DOHH2 (cell line): ENCODE measurements at regions not wholly inside any gene's neighbourhood (a gene's known extent, or its start where the extent isn't known, plus 50 kb on each side); places are given as distances from the start of the nearest gene placed in this dataset.

Experiments used
- H3F3A ChIP-seq: fragments of 200-600 bp; sonication (generic), shearing (Covaris generic); 2 replicates; pipeline ENCODE4 v1.6.0; 2016; ENCODE audit warnings: antibody characterized with exemption, mild to moderate bottlenecking; ENCODE audit not compliant: control insufficient read depth, insufficient read depth
- H3K27ac ChIP-seq: fragments of 200-600 bp; sonication (generic); 2 replicates; pipeline ENCODE4 v1.5.1; 2014; ENCODE audit warnings: low read depth, mild to moderate bottlenecking, low read length, moderate library complexity
- H3K27me3 ChIP-seq: fragments of 200-600 bp; sonication (generic); 2 replicates; pipeline ENCODE4 v1.6.1; 2014; ENCODE audit warnings: mild to moderate bottlenecking, low read length, mixed read lengths; ENCODE audit not compliant: control insufficient read depth
- H3K36me3 ChIP-seq: fragments of 200-600 bp; sonication (generic); 2 replicates; pipeline ENCODE4 v1.6.1; 2014; ENCODE audit warnings: mild to moderate bottlenecking, low read length, moderate library complexity, mixed read lengths; ENCODE audit not compliant: control insufficient read depth
- H3K4me1 ChIP-seq: fragments of 200-600 bp; sonication (generic); 2 replicates; pipeline ENCODE4 v1.6.1; 2014; ENCODE audit warnings: mild to moderate bottlenecking, low read length, mixed read lengths; ENCODE audit not compliant: control insufficient read depth
- H3K4me2 ChIP-seq: fragments of 200-600 bp; sonication (generic); 2 replicates; pipeline ENCODE4 v1.6.0; 2014; ENCODE audit warnings: mild to moderate bottlenecking, low read length, moderate library complexity
- H3K4me3 ChIP-seq: fragments of 200-600 bp; sonication (generic); 2 replicates; pipeline ENCODE4 v1.5.1; 2014; ENCODE audit warnings: mild to moderate bottlenecking, low read length, mixed read lengths
- H3K79me2 ChIP-seq: fragments of 200-600 bp; sonication (generic); 2 replicates; pipeline ENCODE4 v1.6.1; 2014; ENCODE audit warnings: mild to moderate bottlenecking, low read length, mixed read lengths; ENCODE audit not compliant: control insufficient read depth
- H3K9me2 ChIP-seq: fragments of 200-600 bp; sonication (generic); replicated peaks from 2 replicates; pipeline ENCODE4 v1.6.1; 2014; ENCODE audit warnings: mild to moderate bottlenecking, low read length, mixed read lengths; ENCODE audit not compliant: control insufficient read depth
- H3K9me3 ChIP-seq: fragments of 200-600 bp; sonication (generic); 2 replicates; pipeline ENCODE4 v1.6.1; 2014; ENCODE audit warnings: antibody characterized with exemption, low read length, mixed read lengths; ENCODE audit not compliant: control insufficient read depth, insufficient read depth
- H4K20me1 ChIP-seq: fragments of 200-600 bp; sonication (generic); 2 replicates; pipeline ENCODE4 v1.6.0; 2014; ENCODE audit warnings: low read depth, mild to moderate bottlenecking, antibody characterized with exemption, low read length, moderate library complexity; ENCODE audit not compliant: control insufficient read depth, insufficient read depth
- EZH2phosphoT487 ChIP-seq: fragments of 200-600 bp; sonication (generic); IDR thresholded peaks from 2 replicates; pipeline ENCODE4 v1.6.1; 2017; ENCODE audit warnings: borderline replicate concordance, mild to moderate bottlenecking, antibody characterized with exemption, low read length, moderate library complexity, mixed read lengths
- TF ChIP-seq, protein P1 (sequence below): fragments of 200-600 bp; sonication (generic); IDR thresholded peaks from one replicate; pipeline ENCODE4 v1.5.1; 2014; ENCODE audit warnings: antibody characterized with exemption, mild to moderate bottlenecking, low read depth, low read length; ENCODE audit not compliant: poor library complexity, severe bottlenecking

DNA sequence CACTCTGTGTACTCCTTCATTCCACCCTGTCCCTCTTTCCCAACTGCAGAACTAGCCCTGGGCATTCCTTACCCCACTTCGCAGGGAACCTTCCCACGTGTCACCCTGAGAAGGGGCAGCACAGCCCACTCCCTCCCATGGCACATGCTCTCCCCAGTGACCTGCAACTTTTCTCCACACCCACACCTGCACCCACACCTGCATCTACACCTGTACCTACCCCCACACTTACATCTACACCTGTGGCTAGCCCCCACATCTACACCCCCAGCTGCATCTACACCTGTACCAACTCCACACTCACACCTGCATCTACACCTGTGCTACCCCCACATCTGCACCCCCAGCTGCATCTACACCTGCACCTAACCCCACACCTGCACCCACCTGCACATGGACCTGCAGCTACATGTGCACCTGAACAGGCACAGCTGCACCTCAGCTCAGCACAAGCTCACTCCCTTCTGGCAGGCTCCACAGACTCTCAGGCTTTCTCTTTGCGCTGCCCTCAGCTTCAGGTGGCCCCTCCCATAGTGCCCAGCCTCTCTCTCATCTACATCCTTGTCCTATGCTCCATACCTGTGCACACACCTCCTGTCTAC, 234.1 kb downstream of the TUBA3C start:
- H3K4me1 ChIP-seq: no peaks in the 10 kb centered on the region
- no peaks in the 10 kb centered on the region for H3K36me3 ChIP-seq
- no peaks in the 10 kb centered on the region for H4K20me1 ChIP-seq
- H3K27me3 ChIP-seq: no peaks in the 10 kb centered on the region
- no peak overlapping the region for H3K4me2 ChIP-seq
- H3K79me2 ChIP-seq: no peaks in the 10 kb centered on the region
- peaks cover 64% of the 10 kb centered on the region; the same call in 1 of the 2 replicates for H3K9me3 ChIP-seq
- H3K4me3 ChIP-seq: no peak overlapping the region
- TF ChIP-seq EZH2phosphoT487: no peak
- TF ChIP-seq, protein P1, sequence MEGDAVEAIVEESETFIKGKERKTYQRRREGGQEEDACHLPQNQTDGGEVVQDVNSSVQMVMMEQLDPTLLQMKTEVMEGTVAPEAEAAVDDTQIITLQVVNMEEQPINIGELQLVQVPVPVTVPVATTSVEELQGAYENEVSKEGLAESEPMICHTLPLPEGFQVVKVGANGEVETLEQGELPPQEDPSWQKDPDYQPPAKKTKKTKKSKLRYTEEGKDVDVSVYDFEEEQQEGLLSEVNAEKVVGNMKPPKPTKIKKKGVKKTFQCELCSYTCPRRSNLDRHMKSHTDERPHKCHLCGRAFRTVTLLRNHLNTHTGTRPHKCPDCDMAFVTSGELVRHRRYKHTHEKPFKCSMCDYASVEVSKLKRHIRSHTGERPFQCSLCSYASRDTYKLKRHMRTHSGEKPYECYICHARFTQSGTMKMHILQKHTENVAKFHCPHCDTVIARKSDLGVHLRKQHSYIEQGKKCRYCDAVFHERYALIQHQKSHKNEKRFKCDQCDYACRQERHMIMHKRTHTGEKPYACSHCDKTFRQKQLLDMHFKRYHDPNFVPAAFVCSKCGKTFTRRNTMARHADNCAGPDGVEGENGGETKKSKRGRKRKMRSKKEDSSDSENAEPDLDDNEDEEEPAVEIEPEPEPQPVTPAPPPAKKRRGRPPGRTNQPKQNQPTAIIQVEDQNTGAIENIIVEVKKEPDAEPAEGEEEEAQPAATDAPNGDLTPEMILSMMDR: no peak
- no peaks in the 10 kb centered on the region for H3K9me2 ChIP-seq
- no peaks in the 10 kb centered on the region for H3F3A ChIP-seq
- H3K27ac ChIP-seq: no peak overlapping the region

DNA sequence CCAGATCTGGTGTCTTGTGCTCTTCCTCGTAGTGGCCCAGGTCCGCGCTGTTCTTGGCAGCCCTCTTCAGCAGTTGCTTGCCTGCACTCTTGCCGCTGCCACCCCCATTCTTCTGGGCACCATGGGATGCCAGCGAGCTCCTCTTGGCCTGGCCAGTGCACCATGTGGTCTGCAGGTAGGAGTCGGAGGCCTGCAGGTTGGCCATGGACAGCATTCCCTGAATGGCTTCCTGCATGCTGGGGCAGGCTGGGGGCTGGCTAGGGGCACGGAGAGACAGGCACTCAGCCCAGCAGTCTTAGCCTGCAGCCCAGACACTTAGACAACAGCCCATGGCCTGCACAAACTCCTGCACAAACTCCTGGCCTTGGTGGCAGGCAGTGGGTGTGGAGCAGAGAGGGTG, 234.9 kb downstream of the TUBA3C start:
- H3K4me1 ChIP-seq: no peaks in the 10 kb centered on the region
- H3K9me3 ChIP-seq: peaks cover 59% of the 10 kb centered on the region; the same call in 1 of the 2 replicates
- no peaks in the 10 kb centered on the region for H3K27me3 ChIP-seq
- no peak overlapping the region for H3K4me3 ChIP-seq
- no peaks in the 10 kb centered on the region for H3K36me3 ChIP-seq
- H3K9me2 ChIP-seq: no peaks in the 10 kb centered on the region
- H4K20me1 ChIP-seq: no peaks in the 10 kb centered on the region
- no peaks in the 10 kb centered on the region for H3K79me2 ChIP-seq
- H3K27ac ChIP-seq: no peak overlapping the region
- H3K4me2 ChIP-seq: no peak overlapping the region
- H3F3A ChIP-seq: no peaks in the 10 kb centered on the region
- TF ChIP-seq, protein P1: no peak
- TF ChIP-seq EZH2phosphoT487: no peak

DNA sequence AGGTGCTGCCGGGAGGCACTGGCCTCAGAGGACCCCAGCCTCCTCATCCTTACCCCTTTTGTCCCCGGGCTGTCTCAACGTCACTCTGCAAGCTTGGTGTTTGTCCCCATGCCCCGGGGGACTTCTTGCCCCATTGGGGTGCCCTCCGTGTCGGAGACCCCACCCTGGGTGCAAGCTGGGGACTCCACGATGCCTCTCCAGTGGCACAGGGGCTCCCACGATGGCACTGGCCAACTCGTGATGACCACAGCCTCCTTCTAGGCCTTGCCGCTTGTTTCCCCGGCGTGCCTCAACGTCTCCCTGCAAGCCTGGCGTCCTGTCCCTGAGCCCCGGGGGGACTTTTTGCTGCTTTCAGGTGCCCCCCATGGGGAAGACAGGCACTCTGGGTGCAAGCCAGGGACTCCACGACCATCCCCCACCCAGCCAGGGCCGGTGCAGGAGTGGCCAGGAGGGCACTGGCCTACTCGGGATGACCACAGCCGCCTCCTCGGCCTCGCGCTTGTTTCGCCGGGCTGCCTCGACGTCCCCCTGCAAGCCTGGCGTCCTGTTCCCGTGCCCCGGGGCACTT, 237.0 kb downstream of the TUBA3C start:
- no peaks in the 10 kb centered on the region for H3K27me3 ChIP-seq
- H3K27ac ChIP-seq: no peak overlapping the region
- H3K9me2 ChIP-seq: no peaks in the 10 kb centered on the region
- H3K36me3 ChIP-seq: no peaks in the 10 kb centered on the region
- H3K4me2 ChIP-seq: no peak overlapping the region
- no peaks in the 10 kb centered on the region for H3K4me1 ChIP-seq
- H3K9me3 ChIP-seq: peaks cover 40% of the 10 kb centered on the region; the same call in 1 of the 2 replicates
- no peak overlapping the region for H3K4me3 ChIP-seq
- H4K20me1 ChIP-seq: no peaks in the 10 kb centered on the region
- H3F3A ChIP-seq: no peaks in the 10 kb centered on the region
- no peak for TF ChIP-seq EZH2phosphoT487
- TF ChIP-seq, protein P1: no peak
- H3K79me2 ChIP-seq: no peaks in the 10 kb centered on the region
